H1 (cell line): ENCODE measurements at regions not wholly inside any gene's neighbourhood (a gene's known extent, or its start where the extent isn't known, plus 50 kb on each side); places are given as distances from the start of the nearest gene placed in this dataset.

ENCODE experiments used
- CTCF ChIA-PET: fragments of 300-600 bp; sonication (Branson Sonifier 250); formaldehyde crosslinking; loops from one replicate; lab custom pipeline; 2021; ENCODE audit not compliant: partially characterized antibody; lab: Charles Lee
- POLR2A ChIA-PET: fragments of 300-600 bp; sonication (Branson Sonifier 250); formaldehyde crosslinking; loops from one replicate; lab custom pipeline; 2021; ENCODE audit warnings: inconsistent platforms; ENCODE audit not compliant: partially characterized antibody; lab: Charles Lee
- DNase-seq, 2 experiments: peaks; one replicate each; pipeline versions ENCODE4 v3.0.0 to v3.0.0-alpha.2; 2010 to 2022; ENCODE audit warnings: low spot score in 2 of 2, low read depth in 1 of 2, mixed read lengths in 1 of 2
- FAIRE-seq: peaks from 2 replicates; lab custom pipeline; 2011; peaks lifted over from hg19 to GRCh38; lab: Jason Lieb, UNC
- H2AFZ ChIP-seq: 2 replicates; pipeline ENCODE4 v1.8.1; 2012; ENCODE audit warnings: low read length, inconsistent platforms
- H2AK5ac ChIP-seq: 2 replicates; pipeline ENCODE4 v1.6.1; 2013; ENCODE audit warnings: low read depth, low read length
- H2BK120ac ChIP-seq: replicated peaks from 2 replicates; pipeline ENCODE3; 2013; ENCODE audit warnings: low read depth, low read length, inconsistent platforms
- H2BK12ac ChIP-seq: 2 replicates; pipeline ENCODE4 v1.6.1; 2013; ENCODE audit warnings: low read depth, low read length
- H2BK15ac ChIP-seq: 2 replicates; pipeline ENCODE4 v1.6.1; 2013; ENCODE audit warnings: low read length
- H2BK20ac ChIP-seq: 2 replicates; pipeline ENCODE4 v1.6.1; 2013; ENCODE audit warnings: low read length
- H2BK5ac ChIP-seq: 2 replicates; pipeline ENCODE4 v1.6.1; 2013; ENCODE audit warnings: low read depth, low read length
- H3K14ac ChIP-seq: 2 replicates; pipeline ENCODE4 v1.6.1; 2013; ENCODE audit warnings: inconsistent platforms; ENCODE audit not compliant: insufficient read length
- H3K18ac ChIP-seq: 2 replicates; pipeline ENCODE4 v1.6.1; 2013; ENCODE audit warnings: low read length; ENCODE audit errors: extremely low read depth
- H3K23ac ChIP-seq: 2 replicates; pipeline ENCODE4 v1.6.1; 2013; ENCODE audit warnings: inconsistent platforms; ENCODE audit not compliant: insufficient read length
- H3K23me2 ChIP-seq: 2 replicates; pipeline ENCODE4 v1.6.1; 2013; ENCODE audit warnings: low read depth, low read length
- H3K27ac ChIP-seq: 2 replicates; pipeline ENCODE4 v1.6.1; 2011; ENCODE audit warnings: low read depth, low read length, inconsistent platforms
- H3K27me3 ChIP-seq, 4 experiments: replicated peaks in 1 of 4; 1 replicate in 1 of 4; 2 replicates in 3 of 4; pipeline versions ENCODE4 v1.6.1 to v1.8.1; 2011 to 2013; ENCODE audit warnings: low read length in 3 of 4, mild to moderate bottlenecking in 3 of 4, inconsistent platforms in 2 of 4, mixed read lengths in 2 of 4, moderate library complexity in 1 of 4; ENCODE audit not compliant: control insufficient read depth in 3 of 4, insufficient read depth in 3 of 4; ENCODE audit errors: extremely low read depth in 1 of 4
- H3K36me3 ChIP-seq, 4 experiments: 2 replicates each; pipeline versions ENCODE4 v1.6.1 to v1.8.1; 2011 to 2013; ENCODE audit warnings: mild to moderate bottlenecking in 4 of 4, low read length in 3 of 4, moderate library complexity in 2 of 4, control low read depth in 1 of 4, inconsistent platforms in 1 of 4; ENCODE audit not compliant: insufficient read depth in 4 of 4, control insufficient read depth in 2 of 4
- H3K4ac ChIP-seq: replicated peaks from 2 replicates; pipeline ENCODE3; 2013; ENCODE audit warnings: low read length, low read depth, mixed read lengths, inconsistent platforms; ENCODE audit not compliant: insufficient read length
- H3K4me1 ChIP-seq, 4 experiments: replicated peaks in 1 of 4; 1 replicate in 1 of 4; 2 replicates in 3 of 4; pipeline versions ENCODE4 v1.6.1 to v1.8.1; 2011 to 2013; ENCODE audit warnings: low read length in 3 of 4, inconsistent platforms in 2 of 4, mixed read lengths in 1 of 4; ENCODE audit not compliant: insufficient read depth in 4 of 4, control insufficient read depth in 3 of 4
- H3K4me2 ChIP-seq, 2 experiments: 2 replicates each; pipeline versions ENCODE4 v1.6.1 to v1.8.1; 2011 to 2013; ENCODE audit warnings: low read depth in 2 of 2, low read length in 2 of 2, control low read depth in 1 of 2, inconsistent platforms in 1 of 2, mild to moderate bottlenecking in 1 of 2; ENCODE audit not compliant: insufficient read depth in 1 of 2
- H3K4me3 ChIP-seq, 4 experiments: fragments of 200-600, 300-600 bp in 1 of 4; sonication (generic), shearing (Covaris generic), sonication (Bioruptor Twin) in 1 of 4; 2 replicates each; pipeline versions ENCODE4 v1.5.1 to v1.8.1; 2011 to 2016; ENCODE audit warnings: low read length in 4 of 4, low read depth in 3 of 4, control low read depth in 2 of 4, inconsistent platforms in 2 of 4, mild to moderate bottlenecking in 2 of 4, mixed read lengths in 1 of 4, moderate library complexity in 1 of 4; ENCODE audit not compliant: insufficient read depth in 2 of 4; ENCODE audit errors: extremely low read depth in 1 of 4
- H3K56ac ChIP-seq: replicated peaks from 2 replicates; pipeline ENCODE3; 2013; ENCODE audit warnings: low read depth, mild to moderate bottlenecking, mixed read lengths, low read length, inconsistent platforms; ENCODE audit not compliant: insufficient read length
- H3K79me1 ChIP-seq: 2 replicates; pipeline ENCODE4 v1.6.1; 2013; ENCODE audit warnings: low read depth, low read length, control low read depth
- H3K79me2 ChIP-seq, 2 experiments: 2 replicates each; pipeline versions ENCODE4 v1.6.1 to v1.8.1; 2012 to 2013; ENCODE audit warnings: low read length in 2 of 2, mild to moderate bottlenecking in 2 of 2, inconsistent platforms in 1 of 2; ENCODE audit not compliant: insufficient read depth in 2 of 2, control insufficient read depth in 1 of 2
- H3K9ac ChIP-seq, 4 experiments: replicated peaks in 1 of 4; 1 replicate in 1 of 4; 2 replicates in 3 of 4; pipeline versions ENCODE4 v1.6.1 to v1.8.1; 2011 to 2013; ENCODE audit warnings: low read depth in 3 of 4, low read length in 3 of 4, control low read depth in 2 of 4, mild to moderate bottlenecking in 2 of 4, moderate library complexity in 2 of 4, inconsistent platforms in 1 of 4; ENCODE audit errors: extremely low read depth in 1 of 4
- H3K9me3 ChIP-seq, 2 experiments: 2 replicates each; pipeline versions ENCODE4 v1.6.1 to v1.8.1; 2012 to 2013; ENCODE audit warnings: mild to moderate bottlenecking in 2 of 2, moderate library complexity in 2 of 2, control low read depth in 1 of 2, inconsistent platforms in 1 of 2, low read depth in 1 of 2, low read length in 1 of 2, mixed read lengths in 1 of 2; ENCODE audit not compliant: insufficient read depth in 2 of 2
- H4K20me1 ChIP-seq, 2 experiments: replicated peaks in 1 of 2; 2 replicates each; pipeline versions ENCODE3 to v1.8.1; 2011 to 2013; ENCODE audit warnings: inconsistent platforms in 2 of 2, low read length in 2 of 2, mild to moderate bottlenecking in 1 of 2; ENCODE audit not compliant: insufficient read depth in 2 of 2, control insufficient read depth in 1 of 2
- H4K5ac ChIP-seq: 2 replicates; pipeline ENCODE4 v1.6.1; 2013; ENCODE audit warnings: low read length, low read depth, mixed read lengths, inconsistent platforms; ENCODE audit not compliant: insufficient read length
- H4K8ac ChIP-seq: 2 replicates; pipeline ENCODE4 v1.8.0; 2013; ENCODE audit warnings: mild to moderate bottlenecking, moderate library complexity, low read length, inconsistent platforms; ENCODE audit not compliant: insufficient read depth; ENCODE audit errors: extremely low read depth
- H4K91ac ChIP-seq: replicated peaks from 2 replicates; pipeline ENCODE3; 2013; ENCODE audit warnings: low read length, mixed read lengths, inconsistent platforms; ENCODE audit not compliant: insufficient read length
- CTCF ChIP-seq, 3 experiments: IDR thresholded peaks; 1 replicate in 2 of 3; 2 replicates in 1 of 3; pipeline versions ENCODE4 v1.5.1 to v1.6.1; 2011; ENCODE audit warnings: low read length in 3 of 3, mild to moderate bottlenecking in 3 of 3, inconsistent platforms in 2 of 3, low read depth in 1 of 3, moderate library complexity in 1 of 3; ENCODE audit not compliant: insufficient read depth in 1 of 3; ENCODE audit errors: control extremely low read depth in 1 of 3
- EGR1 ChIP-seq: IDR thresholded peaks from 2 replicates; pipeline ENCODE4 v1.6.1; 2011; ENCODE audit warnings: low read depth, low read length, borderline replicate concordance
- HDAC6 ChIP-seq: IDR thresholded peaks from one replicate; pipeline ENCODE4 v1.7.1; 2012; ENCODE audit warnings: low read depth, mild to moderate bottlenecking, inconsistent platforms, low read length, moderate library complexity
- NANOG ChIP-seq: IDR thresholded peaks from 2 replicates; pipeline ENCODE4 v1.6.1; 2011; ENCODE audit warnings: low read length, low read depth, mild to moderate bottlenecking, inconsistent platforms; ENCODE audit not compliant: insufficient read depth, poor library complexity, severe bottlenecking
- PHF8 ChIP-seq: fragments of 200-600 bp; sonication (generic); conservative IDR thresholded peaks from 2 replicates; pipeline ENCODE4 v1.7.1; 2012; ENCODE audit warnings: low read depth, mild to moderate bottlenecking, inconsistent platforms, low read length, moderate library complexity
- POLR2AphosphoS5 ChIP-seq: IDR thresholded peaks from 2 replicates; pipeline ENCODE4 v1.6.1; 2011; ENCODE audit warnings: low read depth, low read length
- RAD21 ChIP-seq, 2 experiments: IDR thresholded peaks in 1 of 2; conservative IDR thresholded peaks in 1 of 2; 2 replicates each; pipeline ENCODE4 v1.6.1; 2011; ENCODE audit warnings: low read depth in 2 of 2, low read length in 2 of 2, improper control_type of control experiment in 1 of 2, inconsistent platforms in 1 of 2, mild to moderate bottlenecking in 1 of 2, moderate library complexity in 1 of 2
- RFX5 ChIP-seq: IDR thresholded peaks from 2 replicates; pipeline ENCODE4 v1.6.1; 2011; ENCODE audit warnings: low read depth, low read length, improper control_type of control experiment, borderline replicate concordance
- SP2 ChIP-seq: IDR thresholded peaks from 2 replicates; pipeline ENCODE4 v1.6.1; 2012; ENCODE audit warnings: mild to moderate bottlenecking, low read length, inconsistent platforms
- SP4 ChIP-seq: IDR thresholded peaks from 2 replicates; pipeline ENCODE4 v1.6.1; 2012; ENCODE audit warnings: low read length, inconsistent platforms
- TAF1 ChIP-seq: IDR thresholded peaks from 2 replicates; pipeline ENCODE4 v1.6.1; 2011; ENCODE audit warnings: mild to moderate bottlenecking, low read depth, low read length
- TCF12 ChIP-seq: IDR thresholded peaks from 2 replicates; pipeline ENCODE4 v1.6.1; 2011; ENCODE audit warnings: low read depth, mild to moderate bottlenecking, low read length
- WGBS, 2 experiments: shearing (Covaris generic) in 1 of 2; methylation state at CpG; one replicate each; pipeline versions ENCODE4 v1.1.6 to v1.1.7; 2013 to 2015; ENCODE audit warnings: low lambda C conversion rate in 2 of 2, mixed read lengths in 2 of 2, inconsistent platforms in 1 of 2, low coverage in 1 of 2, missing lambda C conversion rate in 1 of 2; ENCODE audit not compliant: insufficient replicate concordance in 2 of 2, insufficient coverage in 1 of 2, insufficient read length in 1 of 2; ENCODE audit errors: extremely low coverage in 1 of 2, missing lambda C conversion rate in 1 of 2; 5-methylcytosine and 5-hydroxymethylcytosine counted together

GRCh38 chrX:68936126-68936525, 107.3 kb downstream of the EFNB1 start:
- no peak overlapping the region for H2BK12ac ChIP-seq
- H3K4me2 ChIP-seq: no peak overlapping the region
- no peak overlapping the region for H2AK5ac ChIP-seq
- CTCF ChIA-PET: interaction anchor here (1.3 to 2.2 kb wide), 2 partner anchors 103 to 108 kb away, joined by 3 to 8 read pairs; partner anchors contain the start of gene EFNB1
- no peak overlapping the region for H2BK20ac ChIP-seq
- 84% methylated on average over 4 of the region's 4 CpGs; no CpG with 5 or more reads in 1 of the 2 experiments for WGBS, 2 experiments
- H3K18ac ChIP-seq: no peak overlapping the region
- H4K91ac ChIP-seq: no peak overlapping the region
- no peak overlapping the region for H3K9ac ChIP-seq
- H3K14ac ChIP-seq: no peak overlapping the region
- POLR2A ChIA-PET: no interaction called here
- H3K36me3 ChIP-seq: no peaks in the 10 kb centered on the region
- DNase-seq: no peak
- H3K9me3 ChIP-seq: no peaks in the 10 kb centered on the region
- no peak overlapping the region for H3K4me3 ChIP-seq
- no peaks in the 10 kb centered on the region for H3K79me2 ChIP-seq
- no peak overlapping the region for H3K4ac ChIP-seq
- H3K27me3 ChIP-seq: no peaks in the 10 kb centered on the region
- H2BK120ac ChIP-seq: no peak overlapping the region
- H2BK15ac ChIP-seq: no peak overlapping the region
- 0 out of 7 replicates have a peak, but pooled peaks cover 0 to 5% (median 2%) of the 10 kb centered on the region in 4 experiments for H3K4me1 ChIP-seq
- H2BK5ac ChIP-seq: no peak overlapping the region
- H3K23me2 ChIP-seq: peaks cover 3% of the 10 kb centered on the region; the same call in 1 of the 2 replicates
- no peak overlapping the region for H3K56ac ChIP-seq
- no peak overlapping the region for H3K27ac ChIP-seq
- no peak overlapping the region for H4K8ac ChIP-seq
- H3K23ac ChIP-seq: no peak overlapping the region
- no peak overlapping the region for H2AFZ ChIP-seq
- H3K79me1 ChIP-seq: no peaks in the 10 kb centered on the region; the same call in 1 of the 2 replicates
- no peak for FAIRE-seq
- H4K20me1 ChIP-seq: no peaks in the 10 kb centered on the region
- H4K5ac ChIP-seq: no peak overlapping the region
- TF ChIP-seq RFX5: no peak
- no peak for TF ChIP-seq HDAC6
- no peak for TF ChIP-seq PHF8
- TF ChIP-seq CTCF (IDR thresholded peaks at IDR 0.05; ENCODE audit: control extremely low read depth in 1 of 3, insufficient read depth in 1 of 3, low read depth in 1 of 3, low read length in 3 of 3): no peak
- TF ChIP-seq RAD21 (IDR thresholded peaks at IDR 0.05 in 1 of 2, conservative IDR thresholded peaks at IDR 0.05 in 1 of 2; ENCODE audit: low read depth in 2 of 2, low read length in 2 of 2): no peak
- TF ChIP-seq TCF12: no peak
- no peak for TF ChIP-seq TAF1
- TF ChIP-seq POLR2AphosphoS5: no peak
- TF ChIP-seq SP2: no peak
- TF ChIP-seq NANOG: no peak
- TF ChIP-seq SP4: no peak
- no peak for TF ChIP-seq EGR1
